HEK293 (cell line): ENCODE measurements at regions not wholly inside any gene's neighbourhood (a gene's known extent, or its start where the extent isn't known, plus 50 kb on each side); places are given as distances from the start of the nearest gene placed in this dataset.

ENCODE experiments used
- CTCF ChIA-PET: fragments of 350-600 bp; formaldehyde crosslinking; extraction: SDS; loops from one replicate; lab custom pipeline; 2021; ENCODE audit warnings: antibody characterized with exemption; lab: Yijun Ruan, JAX
- POLR2A ChIA-PET: fragments of 300-600 bp; formaldehyde crosslinking; extraction: SDS; loops from one replicate; lab custom pipeline; 2020; ENCODE audit warnings: antibody characterized with exemption, inconsistent platforms; lab: Yijun Ruan, JAX
- H3K27ac ChIP-seq: fragments of 200-500 bp; sonication (Bioruptor generic); 2 replicates; pipeline ENCODE4 v1.5.1; 2014; ENCODE audit warnings: low read depth, low read length, control low read depth, inconsistent platforms; ENCODE audit errors: extremely low read depth
- H3K36me3 ChIP-seq, 2 experiments: fragments of 200-500 bp in 1 of 2; sonication (Bioruptor generic) in 1 of 2; 1 replicate in 1 of 2; 2 replicates in 1 of 2; pipeline ENCODE4 v1.5.1; 2014 to 2017; ENCODE audit warnings: inconsistent platforms in 2 of 2, low read length in 2 of 2; ENCODE audit not compliant: control insufficient read depth in 2 of 2, insufficient read depth in 1 of 2
- H3K4me1 ChIP-seq: fragments of 200-500 bp; sonication (Bioruptor generic); 2 replicates; pipeline ENCODE4 v1.5.1; 2014; ENCODE audit warnings: mild to moderate bottlenecking, low read length, inconsistent platforms; ENCODE audit not compliant: control insufficient read depth, insufficient read depth
- H3K4me3 ChIP-seq: 2 replicates; pipeline ENCODE4 v1.5.1; 2011; ENCODE audit warnings: low read depth, mild to moderate bottlenecking, control low read depth, low read length, moderate library complexity
- H3K9me3 ChIP-seq: fragments of 200-500 bp; sonication (Bioruptor generic); 2 replicates; pipeline ENCODE4 v1.5.1; 2014; ENCODE audit warnings: low read depth, low read length, inconsistent platforms; ENCODE audit not compliant: control insufficient read depth, insufficient read depth
- BCL11A ChIP-seq: fragments of 450-650 bp; formaldehyde crosslinking; IDR thresholded peaks from 2 replicates; pipeline ENCODE4 v1.5.1; 2016; ENCODE audit warnings: low read depth, missing biosample characterization, missing genetic modification characterization
- OSR2 ChIP-seq: fragments of 450-650 bp; formaldehyde crosslinking; IDR thresholded peaks from 2 replicates; pipeline ENCODE4 v1.5.1; 2016; ENCODE audit warnings: missing biosample characterization, missing genetic modification characterization
- PRDM1 ChIP-seq: fragments of 450-650 bp; formaldehyde crosslinking; IDR thresholded peaks from 2 replicates; pipeline ENCODE4; 2016; ENCODE audit warnings: missing biosample characterization, missing genetic modification characterization
- SETDB1 ChIP-seq: IDR thresholded peaks from one replicate; pipeline ENCODE4 v1.6.1; 2017; ENCODE audit warnings: mild to moderate bottlenecking, low read length, moderate library complexity, mixed read lengths; ENCODE audit not compliant: insufficient read length
- TCF7L2 ChIP-seq: IDR thresholded peaks from 2 replicates; pipeline ENCODE4 v1.6.1; 2011; ENCODE audit warnings: low read depth, mild to moderate bottlenecking, inconsistent platforms, low read length, moderate library complexity, borderline replicate concordance
- ZBTB7A ChIP-seq: fragments of 450-650 bp; formaldehyde crosslinking; IDR thresholded peaks from 2 replicates; pipeline ENCODE4 v1.5.1; 2016; ENCODE audit warnings: low read depth, missing biosample characterization, missing genetic modification characterization
- ZFP37 ChIP-seq: fragments of 450-650 bp; formaldehyde crosslinking; IDR thresholded peaks from 2 replicates; pipeline ENCODE4 v1.5.1; 2016; ENCODE audit warnings: missing biosample characterization, missing genetic modification characterization
- ZNF157 ChIP-seq: fragments of 450-650 bp; formaldehyde crosslinking; IDR thresholded peaks from 2 replicates; pipeline ENCODE4 v1.5.1; 2016; ENCODE audit warnings: missing biosample characterization, missing genetic modification characterization
- ZNF175 ChIP-seq: fragments of 450-650 bp; formaldehyde crosslinking; IDR thresholded peaks from 2 replicates; pipeline ENCODE4 v1.5.1; 2016; ENCODE audit warnings: missing biosample characterization, missing genetic modification characterization
- ZNF184 ChIP-seq: fragments of 450-650 bp; IDR thresholded peaks from 2 replicates; pipeline ENCODE4 v1.5.1; 2018; ENCODE audit warnings: missing biosample characterization, mild to moderate bottlenecking, missing genetic modification characterization
- ZNF311 ChIP-seq: fragments of 450-650 bp; formaldehyde crosslinking; IDR thresholded peaks from 2 replicates; pipeline ENCODE4 v1.5.1; 2017; ENCODE audit warnings: missing biosample characterization, missing genetic modification characterization, borderline replicate concordance
- ZNF423 ChIP-seq: fragments of 450-650 bp; formaldehyde crosslinking; IDR thresholded peaks from 2 replicates; pipeline ENCODE4 v1.5.1; 2016; ENCODE audit warnings: missing biosample characterization, missing genetic modification characterization
- ZNF48 ChIP-seq: fragments of 450-650 bp; formaldehyde crosslinking; IDR thresholded peaks from 2 replicates; pipeline ENCODE4 v1.5.1; 2016; ENCODE audit warnings: missing biosample characterization, missing genetic modification characterization
- ZNF561 ChIP-seq: fragments of 450-650 bp; IDR thresholded peaks from 2 replicates; pipeline ENCODE4 v1.5.1; 2018; ENCODE audit warnings: missing biosample characterization, missing genetic modification characterization, borderline replicate concordance
- ZNF76 ChIP-seq: fragments of 450-650 bp; formaldehyde crosslinking; IDR thresholded peaks from 2 replicates; pipeline ENCODE4; 2016; ENCODE audit warnings: low read depth, missing biosample characterization, missing genetic modification characterization, borderline replicate concordance
- TF ChIP-seq, protein P1 (sequence below): fragments of 450-650 bp; formaldehyde crosslinking; IDR thresholded peaks from 2 replicates; pipeline ENCODE4 v1.5.1; 2016; ENCODE audit warnings: missing biosample characterization, missing genetic modification characterization
- TF ChIP-seq, protein P2 (sequence below): IDR thresholded peaks from 2 replicates; pipeline ENCODE4 v1.6.1; 2011; ENCODE audit warnings: mild to moderate bottlenecking, low read depth, low read length, borderline replicate concordance
- TF ChIP-seq, protein P3 (sequence below): fragments of 450-650 bp; formaldehyde crosslinking; IDR thresholded peaks from 2 replicates; pipeline ENCODE4 v1.5.1; 2017; ENCODE audit warnings: missing biosample characterization, missing genetic modification characterization

DNA sequence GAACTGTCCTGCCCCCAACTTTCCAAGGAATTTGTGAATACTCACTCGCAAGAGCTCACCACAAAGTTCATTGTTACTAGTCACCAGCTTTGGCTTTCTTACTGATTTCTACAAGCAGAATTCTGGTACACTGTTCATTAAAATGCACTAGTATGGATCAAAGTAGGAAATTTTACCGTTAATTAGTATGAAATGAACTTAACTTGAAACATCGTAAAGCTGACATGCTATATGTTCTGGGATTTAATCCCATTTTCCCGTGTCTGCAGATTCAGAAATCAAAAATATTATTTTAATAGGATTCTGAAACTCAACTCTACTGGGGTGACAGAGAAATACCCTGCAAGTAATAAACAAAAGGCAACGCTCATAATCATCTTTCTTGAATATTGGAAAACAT lies 399.3 kb downstream of the DOK5 start:
- Histone ChIP-seq H3K9me3 (no peaks in the 10 kb centered on the region), H3K36me3 (no peaks in the 10 kb centered on the region), H3K4me1 (no peaks in the 10 kb centered on the region)
- ChIA-PET POLR2A (no interaction called here), CTCF (no interaction called here)
- TF ChIP-seq SETDB1 (no peak), OSR2 (no peak), TCF7L2 (no peak), ZNF184 (no peak), ZNF423 (tag by site-specific recombination) (no peak), ZNF311 (tag by site-specific recombination) (no peak)
- TF ChIP-seq, protein P1, sequence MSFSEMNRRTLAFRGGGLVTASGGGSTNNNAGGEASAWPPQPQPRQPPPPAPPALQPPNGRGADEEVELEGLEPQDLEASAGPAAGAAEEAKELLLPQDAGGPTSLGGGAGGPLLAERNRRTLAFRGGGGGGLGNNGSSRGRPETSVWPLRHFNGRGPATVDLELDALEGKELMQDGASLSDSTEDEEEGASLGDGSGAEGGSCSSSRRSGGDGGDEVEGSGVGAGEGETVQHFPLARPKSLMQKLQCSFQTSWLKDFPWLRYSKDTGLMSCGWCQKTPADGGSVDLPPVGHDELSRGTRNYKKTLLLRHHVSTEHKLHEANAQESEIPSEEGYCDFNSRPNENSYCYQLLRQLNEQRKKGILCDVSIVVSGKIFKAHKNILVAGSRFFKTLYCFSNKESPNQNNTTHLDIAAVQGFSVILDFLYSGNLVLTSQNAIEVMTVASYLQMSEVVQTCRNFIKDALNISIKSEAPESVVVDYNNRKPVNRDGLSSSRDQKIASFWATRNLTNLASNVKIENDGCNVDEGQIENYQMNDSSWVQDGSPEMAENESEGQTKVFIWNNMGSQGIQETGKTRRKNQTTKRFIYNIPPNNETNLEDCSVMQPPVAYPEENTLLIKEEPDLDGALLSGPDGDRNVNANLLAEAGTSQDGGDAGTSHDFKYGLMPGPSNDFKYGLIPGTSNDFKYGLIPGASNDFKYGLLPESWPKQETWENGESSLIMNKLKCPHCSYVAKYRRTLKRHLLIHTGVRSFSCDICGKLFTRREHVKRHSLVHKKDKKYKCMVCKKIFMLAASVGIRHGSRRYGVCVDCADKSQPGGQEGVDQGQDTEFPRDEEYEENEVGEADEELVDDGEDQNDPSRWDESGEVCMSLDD (tag by site-specific recombination), result no peak
- TF ChIP-seq, all 188 proteins: peak for 0
- no peak overlapping the region for H3K4me3 ChIP-seq
- no peak overlapping the region for H3K27ac ChIP-seq

DNA sequence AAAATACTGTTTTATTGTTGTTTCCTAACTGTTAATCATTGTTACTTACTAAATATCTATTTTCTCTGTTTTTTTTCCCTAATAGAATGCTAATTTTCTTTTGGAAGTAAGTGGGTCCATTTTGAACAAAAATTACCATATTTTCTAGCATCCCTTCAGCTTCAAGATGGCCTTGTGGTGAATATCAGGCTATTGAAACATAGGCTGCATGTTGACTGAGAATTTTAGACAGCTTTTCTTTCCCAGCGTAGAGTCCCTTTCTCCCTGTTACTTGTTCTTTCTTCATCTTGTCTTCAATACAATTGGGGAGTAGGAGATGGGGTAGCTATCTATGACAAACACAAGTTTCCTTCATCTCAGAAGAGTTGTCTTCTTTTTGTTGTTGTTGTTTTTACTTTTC lies 397.0 kb downstream of the DOK5 start:
- CTCF ChIA-PET, result no interaction called here
- TF ChIP-seq PRDM1 (tag by site-specific recombination) (no peak), ZNF76 (tag by site-specific recombination) (no peak), ZNF157 (tag by site-specific recombination) (no peak), ZNF175 (tag by site-specific recombination) (no peak), ZNF48 (tag by site-specific recombination) (no peak), ZBTB7A (no peak)
- TF ChIP-seq, protein P2, sequence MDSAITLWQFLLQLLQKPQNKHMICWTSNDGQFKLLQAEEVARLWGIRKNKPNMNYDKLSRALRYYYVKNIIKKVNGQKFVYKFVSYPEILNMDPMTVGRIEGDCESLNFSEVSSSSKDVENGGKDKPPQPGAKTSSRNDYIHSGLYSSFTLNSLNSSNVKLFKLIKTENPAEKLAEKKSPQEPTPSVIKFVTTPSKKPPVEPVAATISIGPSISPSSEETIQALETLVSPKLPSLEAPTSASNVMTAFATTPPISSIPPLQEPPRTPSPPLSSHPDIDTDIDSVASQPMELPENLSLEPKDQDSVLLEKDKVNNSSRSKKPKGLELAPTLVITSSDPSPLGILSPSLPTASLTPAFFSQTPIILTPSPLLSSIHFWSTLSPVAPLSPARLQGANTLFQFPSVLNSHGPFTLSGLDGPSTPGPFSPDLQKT, result no peak
- TF ChIP-seq, protein P3, sequence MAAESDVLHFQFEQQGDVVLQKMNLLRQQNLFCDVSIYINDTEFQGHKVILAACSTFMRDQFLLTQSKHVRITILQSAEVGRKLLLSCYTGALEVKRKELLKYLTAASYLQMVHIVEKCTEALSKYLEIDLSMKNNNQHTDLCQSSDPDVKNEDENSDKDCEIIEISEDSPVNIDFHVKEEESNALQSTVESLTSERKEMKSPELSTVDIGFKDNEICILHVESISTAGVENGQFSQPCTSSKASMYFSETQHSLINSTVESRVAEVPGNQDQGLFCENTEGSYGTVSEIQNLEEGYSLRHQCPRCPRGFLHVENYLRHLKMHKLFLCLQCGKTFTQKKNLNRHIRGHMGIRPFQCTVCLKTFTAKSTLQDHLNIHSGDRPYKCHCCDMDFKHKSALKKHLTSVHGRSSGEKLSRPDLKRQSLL (tag by site-specific recombination), result no peak
- Histone ChIP-seq H3K4me1 (no peaks in the 10 kb centered on the region), H3K4me3 (no peak overlapping the region), H3K36me3 (no peaks in the 10 kb centered on the region), H3K9me3 (no peaks in the 10 kb centered on the region), H3K27ac (no peak overlapping the region)
- POLR2A ChIA-PET, result no interaction called here

DNA sequence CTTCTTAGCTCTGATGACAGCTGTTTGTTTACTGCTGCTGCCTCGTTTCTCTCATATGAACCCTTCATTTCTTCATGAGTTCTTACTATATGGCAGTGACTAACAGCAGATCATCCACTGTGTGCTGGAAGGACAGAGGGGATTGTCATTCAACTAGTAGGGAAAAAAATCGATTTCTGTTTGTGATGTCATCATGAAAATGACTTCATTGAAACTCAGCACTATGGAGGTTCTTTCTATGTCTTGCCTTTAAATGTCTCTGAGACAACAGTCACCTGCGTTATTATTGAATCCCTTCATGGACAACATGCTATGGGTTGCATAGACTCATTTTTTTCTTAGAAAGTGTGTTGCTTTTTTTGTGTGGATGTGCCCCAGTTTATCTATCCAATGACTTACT lies 394.4 kb downstream of the DOK5 start:
- no peaks in the 10 kb centered on the region for H3K4me1 ChIP-seq
- H3K4me3 ChIP-seq, result no peak overlapping the region
- no peaks in the 10 kb centered on the region for H3K36me3 ChIP-seq
- no peaks in the 10 kb centered on the region for H3K9me3 ChIP-seq
- H3K27ac ChIP-seq, result no peak overlapping the region
- TF ChIP-seq ZFP37 (tag by site-specific recombination) (no peak), BCL11A (tag by site-specific recombination) (no peak), ZNF561 (tag by site-specific recombination) (no peak), ZNF184 (no peak)
- CTCF ChIA-PET, result no interaction called here
- POLR2A ChIA-PET, result no interaction called here
